ENCODE measurements at regions not wholly inside any gene's neighbourhood (a gene's known extent, or its start where the extent isn't known, plus 50 kb on each side); places are given as distances from the start of the nearest gene placed in this dataset.

GRCh38 chr13:59532405-59532804 lies 631.3 kb downstream of the DIAPH3 start:
- Histone ChIP-seq H3K27ac (no peak overlapping the region), H3K4me3 (ENCODE audit: low read depth, low read length) (no peak overlapping the region), H3K36me3 (no peaks in the 10 kb centered on the region), H3K27me3 (ENCODE audit: insufficient read depth, low read depth, severe bottlenecking) (no peaks in the 10 kb centered on the region), H3K9me3 (ENCODE audit: severe bottlenecking) (no peaks in the 10 kb centered on the region)
- DNase-seq: no peak
- TF ChIP-seq CTCF (IDR thresholded peaks at IDR 0.05; ENCODE audit: low read depth, low read length): no peak

GRCh38 chr13:59533561-59534555 lies 629.9 kb downstream of the DIAPH3 start:
- H3K36me3 ChIP-seq: no peaks in the 10 kb centered on the region
- no peaks in the 10 kb centered on the region for H3K9me3 ChIP-seq (ENCODE audit: severe bottlenecking)
- no peak overlapping the region for H3K27ac ChIP-seq
- H3K4me3 ChIP-seq (ENCODE audit: low read depth, low read length): no peak overlapping the region
- no peaks in the 10 kb centered on the region for H3K27me3 ChIP-seq (ENCODE audit: insufficient read depth, low read depth, severe bottlenecking)
- TF ChIP-seq CTCF (IDR thresholded peaks at IDR 0.05; ENCODE audit: low read depth, low read length): no peak
- no peak for DNase-seq

GRCh38 chr13:59534806-59535205 lies 628.9 kb downstream of the DIAPH3 start:
- Histone ChIP-seq H3K27ac (no peak overlapping the region), H3K9me3 (ENCODE audit: severe bottlenecking) (no peaks in the 10 kb centered on the region), H3K36me3 (no peaks in the 10 kb centered on the region), H3K27me3 (ENCODE audit: insufficient read depth, low read depth, severe bottlenecking) (no peaks in the 10 kb centered on the region), H3K4me3 (ENCODE audit: low read depth, low read length) (no peak overlapping the region)
- TF ChIP-seq CTCF (IDR thresholded peaks at IDR 0.05; ENCODE audit: low read depth, low read length): no peak
- DNase-seq: no peak

GRCh38 chr13:59537500-59537899 lies 626.2 kb downstream of the DIAPH3 start:
- no peaks in the 10 kb centered on the region for H3K27me3 ChIP-seq (ENCODE audit: insufficient read depth, low read depth, severe bottlenecking)
- H3K27ac ChIP-seq: no peak overlapping the region
- no peaks in the 10 kb centered on the region for H3K36me3 ChIP-seq
- H3K9me3 ChIP-seq (ENCODE audit: severe bottlenecking): no peaks in the 10 kb centered on the region
- no peak for TF ChIP-seq CTCF (IDR thresholded peaks at IDR 0.05; ENCODE audit: low read depth, low read length)
- no peak overlapping the region for H3K4me3 ChIP-seq (ENCODE audit: low read depth, low read length)
- no peak for DNase-seq

- DNase-seq: no peak
- Histone ChIP-seq H3K27me3 (ENCODE audit: insufficient read depth, low read depth, severe bottlenecking) (no peaks in the 10 kb centered on the region), H3K4me3 (ENCODE audit: low read depth, low read length) (no peak overlapping the region), H3K27ac (no peak overlapping the region), H3K36me3 (no peaks in the 10 kb centered on the region), H3K9me3 (ENCODE audit: severe bottlenecking) (no peaks in the 10 kb centered on the region)
- TF ChIP-seq CTCF (IDR thresholded peaks at IDR 0.05; ENCODE audit: low read depth, low read length): no peak
Measured at GRCh38 chr13:59538512-59538911, 625.2 kb downstream of the DIAPH3 start.

All from WERI-Rb-1 (cell line).